Glutamatergic neuron (in vitro differentiated cells): ENCODE measurements at regions not wholly inside any gene's neighbourhood (a gene's known extent, or its start where the extent isn't known, plus 50 kb on each side); places are given as distances from the start of the nearest gene placed in this dataset.

Source experiments
- DNase-seq: peaks from one replicate; pipeline ENCODE4 v3.0.0; 2022
- H3K27ac Mint-ChIP-seq: one replicate; pipeline ENCODE4 v1.8.0; 2020; ENCODE audit warnings: mild to moderate bottlenecking, mixed read lengths, inconsistent platforms; ENCODE audit not compliant: unreplicated experiment
- H3K27me3 Mint-ChIP-seq: one replicate; pipeline ENCODE4 v1.8.0; 2020; ENCODE audit warnings: mild to moderate bottlenecking, moderate library complexity, mixed read lengths, inconsistent platforms; ENCODE audit not compliant: unreplicated experiment
- H3K36me3 Mint-ChIP-seq: one replicate; pipeline ENCODE4 v1.8.0; 2020; ENCODE audit warnings: mild to moderate bottlenecking, mixed read lengths, inconsistent platforms; ENCODE audit not compliant: unreplicated experiment
- H3K4me1 Mint-ChIP-seq: one replicate; pipeline ENCODE4 v1.8.0; 2020; ENCODE audit warnings: mild to moderate bottlenecking, low read depth, mixed read lengths, inconsistent platforms; ENCODE audit not compliant: unreplicated experiment
- H3K4me3 Mint-ChIP-seq: one replicate; pipeline ENCODE4 v1.8.0; 2020; ENCODE audit warnings: mild to moderate bottlenecking, mixed read lengths, inconsistent platforms; ENCODE audit not compliant: unreplicated experiment
- H3K9me3 Mint-ChIP-seq: one replicate; pipeline ENCODE4 v1.8.0; 2020; ENCODE audit warnings: mild to moderate bottlenecking, moderate library complexity, mixed read lengths, inconsistent platforms; ENCODE audit not compliant: unreplicated experiment
- TF ChIP-seq, protein P1 (sequence below): fragments of 200-600 bp; sonication (generic); IDR thresholded peaks from one replicate; pipeline ENCODE4 v1.5.0; 2021; ENCODE audit not compliant: partially characterized antibody, unreplicated experiment

DNA sequence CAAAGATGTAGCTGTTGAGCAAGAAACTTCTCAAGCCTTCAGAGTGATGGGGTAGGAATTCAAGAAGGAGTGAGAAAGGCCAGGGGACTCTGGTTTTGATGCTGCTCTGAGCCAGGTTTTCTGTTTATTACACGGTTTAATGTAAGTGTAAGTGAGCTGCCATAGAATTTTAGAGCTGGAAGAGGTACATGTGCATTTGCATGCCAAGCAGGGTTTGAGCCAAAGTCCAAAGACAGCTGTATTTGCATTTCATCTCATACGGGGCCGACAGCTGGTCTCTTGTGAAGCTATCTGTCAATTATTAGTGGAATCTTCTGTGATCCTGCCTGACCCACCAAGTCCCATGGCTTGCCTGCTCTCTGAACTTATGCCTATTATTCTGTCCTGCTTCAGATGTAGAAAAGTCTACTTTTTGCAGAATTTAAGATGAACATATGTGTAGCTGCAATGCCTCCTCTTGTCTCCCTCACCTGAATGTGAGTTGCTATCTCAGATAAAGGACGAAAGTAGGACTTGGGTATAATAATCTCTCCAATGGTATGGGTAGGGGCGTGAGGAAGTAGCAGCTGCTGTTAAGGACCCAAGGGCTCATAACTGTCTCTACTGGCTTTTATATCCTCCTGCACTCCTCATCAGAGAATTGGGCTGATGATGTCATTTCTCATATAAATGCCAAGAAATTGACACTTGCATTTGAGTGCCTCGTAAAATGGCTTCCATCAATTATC is 160.0 kb downstream of the SQOR start:
- no peak overlapping the region for H3K4me3 Mint-ChIP-seq
- peak overlapping the region; percentile 20 for H3K27ac Mint-ChIP-seq
- peaks cover 1% of the 10 kb centered on the region for H3K9me3 Mint-ChIP-seq
- TF ChIP-seq, protein P1, sequence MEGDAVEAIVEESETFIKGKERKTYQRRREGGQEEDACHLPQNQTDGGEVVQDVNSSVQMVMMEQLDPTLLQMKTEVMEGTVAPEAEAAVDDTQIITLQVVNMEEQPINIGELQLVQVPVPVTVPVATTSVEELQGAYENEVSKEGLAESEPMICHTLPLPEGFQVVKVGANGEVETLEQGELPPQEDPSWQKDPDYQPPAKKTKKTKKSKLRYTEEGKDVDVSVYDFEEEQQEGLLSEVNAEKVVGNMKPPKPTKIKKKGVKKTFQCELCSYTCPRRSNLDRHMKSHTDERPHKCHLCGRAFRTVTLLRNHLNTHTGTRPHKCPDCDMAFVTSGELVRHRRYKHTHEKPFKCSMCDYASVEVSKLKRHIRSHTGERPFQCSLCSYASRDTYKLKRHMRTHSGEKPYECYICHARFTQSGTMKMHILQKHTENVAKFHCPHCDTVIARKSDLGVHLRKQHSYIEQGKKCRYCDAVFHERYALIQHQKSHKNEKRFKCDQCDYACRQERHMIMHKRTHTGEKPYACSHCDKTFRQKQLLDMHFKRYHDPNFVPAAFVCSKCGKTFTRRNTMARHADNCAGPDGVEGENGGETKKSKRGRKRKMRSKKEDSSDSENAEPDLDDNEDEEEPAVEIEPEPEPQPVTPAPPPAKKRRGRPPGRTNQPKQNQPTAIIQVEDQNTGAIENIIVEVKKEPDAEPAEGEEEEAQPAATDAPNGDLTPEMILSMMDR = no peak
- H3K36me3 Mint-ChIP-seq = no peaks in the 10 kb centered on the region
- H3K27me3 Mint-ChIP-seq = no peaks in the 10 kb centered on the region
- peaks cover 8% of the 10 kb centered on the region for H3K4me1 Mint-ChIP-seq
- DNase-seq = no peak

DNA sequence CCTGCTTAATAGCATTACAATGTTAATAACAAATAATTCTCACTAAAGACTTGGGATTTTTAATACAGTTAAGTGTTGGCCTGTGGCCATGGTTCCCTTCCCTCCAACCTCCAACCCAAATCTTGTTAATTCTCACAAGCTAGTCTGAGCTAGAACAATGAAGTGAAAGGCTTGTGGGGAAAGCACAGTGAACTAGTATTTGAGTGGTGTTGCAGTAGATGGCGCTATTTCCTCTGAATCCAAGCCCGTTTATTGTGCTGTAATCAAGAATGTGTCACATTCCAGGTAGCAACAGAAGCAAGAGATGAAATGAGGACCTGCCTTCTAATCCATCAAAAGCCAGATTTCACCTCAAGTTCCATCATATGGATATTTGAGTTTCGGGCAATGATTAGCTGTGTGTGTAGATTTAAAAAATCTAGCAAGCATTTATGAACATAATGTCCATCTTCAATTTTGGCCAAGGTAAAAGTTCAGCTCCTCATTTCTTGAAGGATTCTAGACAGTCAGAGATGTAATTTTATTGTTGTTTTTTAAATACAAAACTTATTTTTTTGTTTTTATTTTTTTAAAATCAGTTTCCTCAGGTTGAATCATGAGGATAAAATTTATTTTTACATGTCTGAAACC is 160.7 kb downstream of the SQOR start:
- TF ChIP-seq, protein P1 = peak; percentile 59
- no peaks in the 10 kb centered on the region for H3K36me3 Mint-ChIP-seq
- no peak overlapping the region for H3K27ac Mint-ChIP-seq
- DNase-seq = no peak
- H3K27me3 Mint-ChIP-seq = no peaks in the 10 kb centered on the region
- H3K9me3 Mint-ChIP-seq = peaks cover 3% of the 10 kb centered on the region
- H3K4me3 Mint-ChIP-seq = no peak overlapping the region
- peaks cover 7% of the 10 kb centered on the region for H3K4me1 Mint-ChIP-seq

DNA sequence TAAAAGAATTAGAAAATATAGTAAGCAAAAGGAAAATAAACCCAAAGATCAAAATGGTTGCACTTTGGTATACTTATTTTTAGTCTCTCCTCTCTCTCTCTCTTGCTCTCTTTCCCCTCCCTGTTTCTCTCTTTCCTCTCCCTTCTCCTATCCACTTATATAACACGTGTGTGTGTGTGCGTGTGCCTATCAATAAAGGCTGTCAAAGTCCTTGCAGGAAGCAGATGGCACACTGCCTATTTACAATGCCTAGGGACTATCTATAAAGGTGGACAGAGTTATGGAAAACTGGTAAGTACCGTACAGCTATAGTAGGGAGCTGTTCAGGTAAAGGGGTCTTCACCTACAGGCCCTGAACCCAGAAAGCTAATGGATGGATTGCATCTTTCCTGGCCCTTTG is 161.6 kb downstream of the SQOR start:
- Mint-ChIP-seq H3K27ac (no peak overlapping the region), H3K27me3 (no peaks in the 10 kb centered on the region), H3K4me1 (peaks cover 3% of the 10 kb centered on the region), H3K36me3 (no peaks in the 10 kb centered on the region), H3K4me3 (no peak overlapping the region), H3K9me3 (peaks cover 3% of the 10 kb centered on the region)
- DNase-seq = no peak
- TF ChIP-seq, protein P1 = no peak

DNA sequence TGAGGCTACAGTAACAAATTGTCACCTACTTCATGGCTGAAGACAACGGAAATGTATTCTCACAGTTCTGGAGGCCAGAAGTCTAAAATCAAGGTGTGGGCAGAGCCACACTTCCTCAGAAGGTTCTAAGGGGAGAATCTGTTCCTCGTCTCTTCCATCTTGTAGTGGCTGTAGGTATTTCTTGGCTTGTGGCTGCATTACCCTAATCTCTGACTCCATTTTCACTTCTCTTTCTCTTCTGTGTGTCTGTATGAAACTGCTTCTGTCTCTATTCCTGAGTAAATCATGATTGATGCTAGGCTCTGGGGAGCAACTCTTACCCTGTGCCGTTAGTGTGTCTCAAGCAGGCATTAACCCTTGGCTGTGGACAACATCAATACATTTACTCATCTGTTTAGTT is 164.7 kb downstream of the SQOR start:
- Mint-ChIP-seq H3K4me3 (no peak overlapping the region), H3K4me1 (peaks cover 3% of the 10 kb centered on the region), H3K36me3 (no peaks in the 10 kb centered on the region), H3K27me3 (no peaks in the 10 kb centered on the region), H3K9me3 (peaks cover 2% of the 10 kb centered on the region), H3K27ac (no peak overlapping the region)
- TF ChIP-seq, protein P1 = no peak
- no peak for DNase-seq

DNA sequence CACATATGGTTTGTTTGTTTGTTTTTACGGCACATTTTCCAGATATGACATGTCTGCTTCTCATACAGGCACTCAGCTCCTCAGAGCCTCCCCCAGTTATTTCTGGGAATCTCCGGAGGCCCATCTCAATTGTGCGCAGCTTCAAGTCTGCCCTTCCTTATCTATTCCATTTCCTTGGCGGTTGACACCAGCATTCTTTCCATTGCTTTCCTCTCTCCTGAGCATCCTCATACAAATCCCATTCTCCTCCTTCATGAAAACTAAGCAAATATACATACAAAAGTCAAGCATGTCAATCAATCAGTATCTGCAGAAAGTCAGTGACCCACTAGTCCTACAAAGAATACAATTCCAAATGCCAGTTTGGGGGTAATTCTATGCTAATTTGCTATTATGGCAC is 166.7 kb downstream of the SQOR start:
- Mint-ChIP-seq H3K36me3 (no peaks in the 10 kb centered on the region), H3K4me1 (no peaks in the 10 kb centered on the region), H3K27ac (no peak overlapping the region), H3K27me3 (no peaks in the 10 kb centered on the region), H3K4me3 (no peak overlapping the region), H3K9me3 (peaks cover 2% of the 10 kb centered on the region)
- TF ChIP-seq, protein P1 = no peak
- no peak for DNase-seq
